Left lung (tissue), 4 donors: ENCODE measurements at regions not wholly inside any gene's neighbourhood (a gene's known extent, or its start where the extent isn't known, plus 50 kb on each side); places are given as distances from the start of the nearest gene placed in this dataset.
"Not testable (repeated sequence)": the region's sequence is repeated elsewhere in the genome, so short reads cannot be mapped to it uniquely, and the experiment has no call there.

Source experiments
- ATAC-seq: fragments of 200-7000 bp; cut with Tn5 transposase; one replicate; pipeline ENCODE4 v1.9.1; 2020; ENCODE audit warnings: moderate library complexity
- DNase-seq, 4 donors: peaks; one replicate each; pipeline ENCODE4 v3.0.0-alpha.2; 2013 to 2020
- H3K27ac ChIP-seq, 2 donors: fragments of 200-600 bp; sonication (generic) in 1 of 2; one replicate each; pipeline versions ENCODE4 v1.5.0 to v1.8.0; 2020 to 2021
- H3K27me3 ChIP-seq, 2 donors: fragments of 200-600 bp; sonication (generic) in 1 of 2; one replicate each; pipeline versions ENCODE4 v1.5.0 to v1.8.0; 2020 to 2021
- H3K36me3 ChIP-seq, 2 donors: fragments of 200-600 bp; sonication (generic) in 1 of 2; one replicate each; pipeline versions ENCODE4 v1.5.0 to v1.8.0; 2020 to 2021
- H3K4me1 ChIP-seq, 2 donors: fragments of 200-600 bp; one replicate each; pipeline ENCODE4 v1.8.0; 2021
- H3K4me3 ChIP-seq, 2 donors: fragments of 200-600 bp; sonication (generic) in 1 of 2; one replicate each; pipeline versions ENCODE4 v1.5.0 to v1.8.0; 2020 to 2021; ENCODE audit warnings: mild to moderate bottlenecking in 1 of 2
- H3K9me3 ChIP-seq, 2 donors: fragments of 200-600 bp; sonication (generic) in 1 of 2; one replicate each; pipeline versions ENCODE4 v1.5.0 to v1.8.0; 2020 to 2021
- CTCF ChIP-seq, 2 donors: fragments of 200-600 bp; sonication (generic) in 1 of 2; IDR thresholded peaks; one replicate each; pipeline versions ENCODE4 v1.5.0 to v1.8.0; 2021; ENCODE audit warnings: antibody characterized with exemption in 2 of 2
- intact Hi-C, 2 donors: fragments of 100-400 bp; cut with DNase I; formaldehyde crosslinking; loops; one replicate each; pipeline versions ENCODE4 v1.11.2 to v1.14.2; 2022
- donor health status: DM: no; HTN: yes; CAD: no.
- donor health status: DM: no; HTN: no; CAD: no.

GRCh38 chr20:39751557-39752137, 789.5 kb downstream of the DHX35 start:
- Histone ChIP-seq H3K36me3 (no peaks in the 10 kb centered on the region), H3K27ac (no peak overlapping the region), H3K4me1 (no peaks in the 10 kb centered on the region), H3K4me3 (no peak overlapping the region), H3K9me3 (peaks cover 0 to 27% of the 10 kb centered on the region in 2 donors), H3K27me3 (no peaks in the 10 kb centered on the region)
- no peak for DNase-seq
- no peak for ATAC-seq
- intact Hi-C loops, result no loop called here
- no peak for TF ChIP-seq CTCF (IDR thresholded peaks at IDR 0.05)

- intact Hi-C loops, result no loop called here
- no peaks in the 10 kb centered on the region for H3K36me3 ChIP-seq
- TF ChIP-seq CTCF (IDR thresholded peaks at IDR 0.05), result no peak
- H3K27me3 ChIP-seq, result no peaks in the 10 kb centered on the region
- H3K9me3 ChIP-seq, result peaks cover 0 to 27% of the 10 kb centered on the region in 2 donors
- no peak overlapping the region for H3K4me3 ChIP-seq
- no peak for DNase-seq
- no peak overlapping the region for H3K27ac ChIP-seq
- no peak for ATAC-seq
- no peaks in the 10 kb centered on the region for H3K4me1 ChIP-seq
Measured at GRCh38 chr20:39745380-39745779, 783.2 kb downstream of the DHX35 start.

GRCh38 chr20:39738651-39739050, 776.5 kb downstream of the DHX35 start:
- H3K27me3 ChIP-seq, result no peaks in the 10 kb centered on the region
- H3K9me3 ChIP-seq, result no peaks in the 10 kb centered on the region
- H3K36me3 ChIP-seq, result no peaks in the 10 kb centered on the region
- no peak overlapping the region for H3K27ac ChIP-seq
- ATAC-seq (no peak), DNase-seq (no peak)
- TF ChIP-seq CTCF (IDR thresholded peaks at IDR 0.05), result no peak
- intact Hi-C loops, result no loop called here
- H3K4me3 ChIP-seq, result no peak overlapping the region
- no peaks in the 10 kb centered on the region for H3K4me1 ChIP-seq

DNA sequence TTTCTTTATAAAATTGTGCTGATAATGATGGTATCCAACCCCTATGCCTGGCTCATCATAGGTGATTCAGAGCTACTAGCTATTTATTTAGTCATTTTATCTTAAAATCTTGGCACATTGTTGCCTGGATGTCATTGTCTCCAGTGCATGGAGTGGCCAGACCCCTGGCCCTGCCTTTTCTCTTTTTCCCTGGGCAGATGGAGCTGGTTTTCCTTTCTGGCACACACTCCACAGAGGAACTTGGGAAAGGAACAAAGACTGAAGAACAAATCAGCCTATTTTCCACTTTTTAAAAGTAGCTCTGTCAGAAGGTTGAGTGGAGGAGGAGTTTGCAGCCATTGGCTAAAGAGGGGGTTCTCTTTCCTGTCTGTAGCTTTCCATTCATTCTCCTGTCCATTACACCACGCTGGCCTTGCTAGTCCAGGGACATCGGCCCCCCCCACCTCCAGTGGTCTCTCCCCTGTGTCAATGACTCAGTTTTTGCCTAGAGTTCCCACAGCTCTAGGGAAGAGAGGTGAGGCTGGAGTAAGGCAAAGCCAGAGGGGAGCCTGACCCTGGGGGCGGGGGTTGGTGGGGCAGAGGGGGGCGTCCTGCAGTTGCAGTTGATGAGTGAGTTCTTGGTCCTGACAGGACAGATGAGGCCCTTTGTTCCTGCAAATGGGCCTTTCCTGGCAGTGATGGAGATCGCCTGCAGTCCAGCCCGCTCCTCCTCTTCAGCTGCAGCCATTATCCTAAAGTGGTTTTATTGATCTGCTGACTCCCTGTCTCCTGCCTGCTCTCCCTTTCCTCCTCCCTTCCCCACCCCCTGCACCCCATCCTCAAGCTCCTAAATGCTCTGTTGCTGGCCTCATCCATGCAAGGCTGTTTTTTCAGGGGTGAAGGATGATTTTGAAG, 774.5 kb downstream of the DHX35 start:
- H3K36me3 ChIP-seq, result no peaks in the 10 kb centered on the region
- no peak for TF ChIP-seq CTCF (IDR thresholded peaks at IDR 0.05)
- H3K27me3 ChIP-seq, result no peaks in the 10 kb centered on the region
- DNase-seq (no peak), ATAC-seq (no peak)
- intact Hi-C loops, result no loop called here
- H3K4me1 ChIP-seq, result no peaks in the 10 kb centered on the region
- H3K27ac ChIP-seq, result no peak overlapping the region
- no peaks in the 10 kb centered on the region for H3K9me3 ChIP-seq
- H3K4me3 ChIP-seq, result no peak overlapping the region

GRCh38 chr20:39725513-39725912, 763.4 kb downstream of the DHX35 start:
- H3K4me1 ChIP-seq, H3K27ac ChIP-seq, intact Hi-C loops, H3K36me3 ChIP-seq, ATAC-seq, DNase-seq, H3K27me3 ChIP-seq, H3K4me3 ChIP-seq: not testable (repeated sequence)
- H3K9me3 ChIP-seq, result peaks cover 3 to 50% of the 10 kb centered on the region in 2 donors
